ENCODE measurements at regions not wholly inside any gene's neighbourhood (a gene's known extent, or its start where the extent isn't known, plus 50 kb on each side); places are given as distances from the start of the nearest gene placed in this dataset.

GRCh38 chrX:84721416-84721815, 219.2 kb upstream of the HDX start:
- DNase-seq, result no peak
- intact Hi-C loops (cut with DNase I), result no loop called here
- TF ChIP-seq CTCF (IDR thresholded peaks at IDR 0.05), result no peak
- TF ChIP-seq POLR2A (IDR thresholded peaks at IDR 0.05), result no peak
- no peaks in the 10 kb centered on the region for H3K27me3 ChIP-seq
- no peaks in the 10 kb centered on the region for H3K9me3 ChIP-seq (replicated peaks in 1 of 3)
- no peaks in the 10 kb centered on the region for H3K36me3 ChIP-seq (replicated peaks in 1 of 2)
- no peak overlapping the region for H3K4me3 ChIP-seq
- no peak overlapping the region for H3K27ac ChIP-seq
- no peaks in the 10 kb centered on the region for H3K4me1 ChIP-seq (replicated peaks in 1 of 2)
- 70 to 77% (median 76%) methylated on average over 2 of the region's 2 CpGs for WGBS, 4 donors

- no peak for DNase-seq
- H3K4me3 ChIP-seq, result no peak overlapping the region
- no peak for TF ChIP-seq POLR2A (IDR thresholded peaks at IDR 0.05)
- H3K27ac ChIP-seq, result no peak overlapping the region
- 59 to 80% (median 73%) methylated on average over 5 of the region's 5 CpGs for WGBS, 4 donors
- intact Hi-C loops (cut with DNase I), result no loop called here
- H3K36me3 ChIP-seq (replicated peaks in 1 of 2), result no peaks in the 10 kb centered on the region
- H3K9me3 ChIP-seq (replicated peaks in 1 of 3), result no peaks in the 10 kb centered on the region
- no peaks in the 10 kb centered on the region for H3K27me3 ChIP-seq
- H3K4me1 ChIP-seq (replicated peaks in 1 of 2), result no peaks in the 10 kb centered on the region
These were observed 222.3 kb upstream of the HDX start for GRCh38 chrX:84724576-84724975.

DNA sequence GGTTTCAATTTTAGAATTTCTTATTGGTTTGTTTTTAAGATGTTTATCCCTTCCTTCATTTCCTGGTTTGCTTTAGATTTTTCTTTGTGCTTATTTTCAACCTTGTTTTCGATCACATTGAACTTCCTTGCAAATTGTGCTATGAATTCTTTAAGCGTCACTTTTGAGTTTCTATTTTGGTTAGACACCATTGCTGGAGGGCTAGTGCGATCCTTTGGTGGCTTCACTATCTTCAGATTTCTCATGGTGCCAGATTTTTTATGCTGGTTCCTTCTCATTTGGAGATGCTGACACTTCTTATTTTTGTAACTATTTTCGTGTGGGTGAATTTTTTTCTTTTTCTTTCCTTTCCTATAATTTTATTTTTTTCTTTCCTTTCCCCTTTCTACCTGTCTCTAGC, 227.2 kb upstream of the HDX start:
- no peaks in the 10 kb centered on the region for H3K36me3 ChIP-seq (replicated peaks in 1 of 2)
- intact Hi-C loops (cut with DNase I), result no loop called here
- no peaks in the 10 kb centered on the region for H3K4me1 ChIP-seq (replicated peaks in 1 of 2)
- no peak for DNase-seq
- H3K27ac ChIP-seq, result no peak overlapping the region
- H3K4me3 ChIP-seq, result no peak overlapping the region
- whole genome bisulfite sequencing, 4 donors, result 40 to 43% (median 43%) methylated on average over 4 of the region's 4 CpGs
- H3K9me3 ChIP-seq (replicated peaks in 1 of 3), result no peaks in the 10 kb centered on the region
- no peaks in the 10 kb centered on the region for H3K27me3 ChIP-seq
- TF ChIP-seq POLR2A (IDR thresholded peaks at IDR 0.05) (no peak), CTCF (IDR thresholded peaks at IDR 0.05) (no peak)

- Histone ChIP-seq H3K27me3 (no peaks in the 10 kb centered on the region), H3K36me3 (replicated peaks in 1 of 2) (no peaks in the 10 kb centered on the region), H3K9me3 (replicated peaks in 1 of 3) (no peaks in the 10 kb centered on the region), H3K27ac (no peak overlapping the region), H3K4me1 (replicated peaks in 1 of 2) (no peaks in the 10 kb centered on the region), H3K4me3 (no peak overlapping the region)
- DNase-seq, result peak in 5 of 7 donors; percentile 18 to 49 (median 22)
- 15 to 24% (median 19%) methylated on average over 5 of the region's 5 CpGs for WGBS, 4 donors
- TF ChIP-seq POLR2A (IDR thresholded peaks at IDR 0.05) (no peak), CTCF (IDR thresholded peaks at IDR 0.05) (peak; percentile 52 to 88 (median 72))
- intact Hi-C loops (cut with DNase I), result no loop called here
These were observed 227.6 kb upstream of the HDX start for GRCh38 chrX:84729809-84730208.

GRCh38 chrX:84735025-84735424, 232.8 kb upstream of the HDX start:
- Histone ChIP-seq H3K36me3 (replicated peaks in 1 of 2) (no peaks in the 10 kb centered on the region), H3K4me1 (replicated peaks in 1 of 2) (no peaks in the 10 kb centered on the region), H3K9me3 (replicated peaks in 1 of 3) (no peaks in the 10 kb centered on the region), H3K4me3 (no peak overlapping the region), H3K27me3 (peaks cover 5% of the 10 kb centered on the region), H3K27ac (no peak overlapping the region)
- no peak for DNase-seq
- TF ChIP-seq POLR2A (IDR thresholded peaks at IDR 0.05) (no peak), CTCF (IDR thresholded peaks at IDR 0.05) (no peak)
- intact Hi-C loops (cut with DNase I), result no loop called here
- WGBS, 4 donors, result 39 to 71% (median 53%) methylated on average over 2 to 3 of the region's 3 CpGs

Data from adrenal gland (tissue), 9 donors.